Parathyroid adenoma (tissue), 2 donors: ENCODE measurements at regions not wholly inside any gene's neighbourhood (a gene's known extent, or its start where the extent isn't known, plus 50 kb on each side); places are given as distances from the start of the nearest gene placed in this dataset.

Source experiments
- H2AFZ ChIP-seq: fragments of 300-600 bp; sonication (generic); one replicate; pipeline ENCODE4 v1.7.0; 2017; ENCODE audit warnings: antibody characterized with exemption, mild to moderate bottlenecking
- H3K27ac ChIP-seq: fragments of 300-600 bp; sonication (generic); one replicate; pipeline ENCODE4 v1.7.0; 2017
- H3K27me3 ChIP-seq: fragments of 300-600 bp; sonication (generic); one replicate; pipeline ENCODE4 v1.7.0; 2017; ENCODE audit warnings: low read length; ENCODE audit not compliant: control insufficient read depth, insufficient read depth
- H3K36me3 ChIP-seq: fragments of 300-600 bp; sonication (generic); one replicate; pipeline ENCODE4 v1.7.0; 2017; ENCODE audit warnings: low read length; ENCODE audit not compliant: control insufficient read depth, insufficient read depth
- H3K4me1 ChIP-seq: fragments of 300-600 bp; sonication (generic); one replicate; pipeline ENCODE4 v1.7.0; 2017; ENCODE audit warnings: control low read depth
- H3K4me2 ChIP-seq: fragments of 300-600 bp; sonication (generic); one replicate; pipeline ENCODE4 v1.7.0; 2017; ENCODE audit warnings: low read length
- H3K4me3 ChIP-seq: fragments of 300-600 bp; sonication (generic); one replicate; pipeline ENCODE4 v1.7.0; 2017; ENCODE audit warnings: low read depth, low read length
- H3K79me2 ChIP-seq: fragments of 300-600 bp; sonication (generic); one replicate; pipeline ENCODE4 v1.7.0; 2017; ENCODE audit warnings: control low read depth
- H3K9ac ChIP-seq: fragments of 300-600 bp; sonication (generic); one replicate; pipeline ENCODE4 v1.7.0; 2017; ENCODE audit warnings: mild to moderate bottlenecking
- H3K9me3 ChIP-seq: fragments of 300-600 bp; sonication (generic); one replicate; pipeline ENCODE4 v1.7.0; 2017; ENCODE audit warnings: low read length; ENCODE audit not compliant: control insufficient read depth
- TF ChIP-seq, protein P1 (sequence below): fragments of 300-600 bp; sonication (generic); IDR thresholded peaks from one replicate; pipeline ENCODE4 v1.7.0; 2017; ENCODE audit warnings: antibody characterized with exemption, mild to moderate bottlenecking
- donor health status: primary hyperparathyroidism.

DNA sequence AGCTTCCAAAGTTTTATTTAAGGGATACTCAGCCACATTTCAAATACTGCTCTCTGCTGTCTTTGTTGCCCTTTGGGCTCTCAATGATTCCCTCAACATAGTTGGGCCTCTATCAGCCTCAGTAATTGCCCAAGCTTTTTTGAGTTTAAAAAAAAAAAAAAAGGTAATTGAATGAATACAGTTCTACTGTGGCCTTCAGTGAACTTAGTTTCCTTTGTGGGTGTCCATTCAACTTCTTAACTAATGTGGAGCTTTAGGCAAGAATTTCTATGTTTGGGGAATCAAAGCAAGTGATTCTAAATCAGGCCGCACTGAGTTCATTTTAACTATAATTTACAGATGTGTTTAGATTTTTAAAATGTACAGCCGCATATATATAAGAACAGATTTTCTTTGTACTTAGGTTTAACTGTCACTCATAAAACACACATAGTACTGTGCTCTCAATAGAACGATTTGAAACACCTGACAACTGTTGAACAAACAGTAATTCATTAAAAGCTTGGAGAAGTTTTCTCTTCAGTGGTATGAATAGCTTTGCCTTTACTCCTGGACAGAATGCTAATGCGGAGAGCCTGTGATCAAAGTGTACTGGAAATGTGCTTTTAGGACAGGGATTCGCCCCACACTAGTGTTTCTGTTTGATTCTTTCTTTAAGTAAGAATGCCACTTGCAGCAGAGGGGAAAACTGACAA, 844.9 kb upstream of the SEMA6D start:
- H3K9me3 ChIP-seq, result no peaks in the 10 kb centered on the region
- H2AFZ ChIP-seq, result no peak overlapping the region
- TF ChIP-seq, protein P1, sequence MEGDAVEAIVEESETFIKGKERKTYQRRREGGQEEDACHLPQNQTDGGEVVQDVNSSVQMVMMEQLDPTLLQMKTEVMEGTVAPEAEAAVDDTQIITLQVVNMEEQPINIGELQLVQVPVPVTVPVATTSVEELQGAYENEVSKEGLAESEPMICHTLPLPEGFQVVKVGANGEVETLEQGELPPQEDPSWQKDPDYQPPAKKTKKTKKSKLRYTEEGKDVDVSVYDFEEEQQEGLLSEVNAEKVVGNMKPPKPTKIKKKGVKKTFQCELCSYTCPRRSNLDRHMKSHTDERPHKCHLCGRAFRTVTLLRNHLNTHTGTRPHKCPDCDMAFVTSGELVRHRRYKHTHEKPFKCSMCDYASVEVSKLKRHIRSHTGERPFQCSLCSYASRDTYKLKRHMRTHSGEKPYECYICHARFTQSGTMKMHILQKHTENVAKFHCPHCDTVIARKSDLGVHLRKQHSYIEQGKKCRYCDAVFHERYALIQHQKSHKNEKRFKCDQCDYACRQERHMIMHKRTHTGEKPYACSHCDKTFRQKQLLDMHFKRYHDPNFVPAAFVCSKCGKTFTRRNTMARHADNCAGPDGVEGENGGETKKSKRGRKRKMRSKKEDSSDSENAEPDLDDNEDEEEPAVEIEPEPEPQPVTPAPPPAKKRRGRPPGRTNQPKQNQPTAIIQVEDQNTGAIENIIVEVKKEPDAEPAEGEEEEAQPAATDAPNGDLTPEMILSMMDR, result no peak
- no peak overlapping the region for H3K4me2 ChIP-seq
- H3K27ac ChIP-seq, result no peak overlapping the region
- no peaks in the 10 kb centered on the region for H3K27me3 ChIP-seq
- H3K79me2 ChIP-seq, result no peaks in the 10 kb centered on the region
- no peaks in the 10 kb centered on the region for H3K36me3 ChIP-seq
- no peak overlapping the region for H3K9ac ChIP-seq
- no peaks in the 10 kb centered on the region for H3K4me1 ChIP-seq
- no peak overlapping the region for H3K4me3 ChIP-seq

DNA sequence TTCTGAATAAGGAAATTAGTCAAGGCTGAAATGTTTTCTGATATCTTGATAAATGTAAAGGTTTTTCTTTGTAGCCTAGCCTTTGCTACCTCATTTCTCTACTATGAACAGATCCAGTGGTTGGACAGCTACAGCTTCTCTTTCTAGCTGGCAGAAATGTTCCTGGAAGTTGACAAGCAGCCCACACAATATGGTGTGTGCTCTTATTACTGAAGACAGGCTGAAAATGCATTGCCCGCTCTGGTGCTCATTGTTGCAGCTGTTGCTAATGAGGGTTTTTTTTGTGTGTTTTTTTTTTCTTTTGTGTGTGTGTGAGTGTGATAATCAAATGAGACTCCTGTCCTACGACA, 844.3 kb upstream of the SEMA6D start:
- TF ChIP-seq, protein P1, result no peak
- no peak overlapping the region for H3K9ac ChIP-seq
- no peak overlapping the region for H3K4me2 ChIP-seq
- H3K36me3 ChIP-seq, result no peaks in the 10 kb centered on the region
- H3K4me3 ChIP-seq, result no peak overlapping the region
- no peaks in the 10 kb centered on the region for H3K4me1 ChIP-seq
- H3K27ac ChIP-seq, result no peak overlapping the region
- H3K27me3 ChIP-seq, result no peaks in the 10 kb centered on the region
- no peaks in the 10 kb centered on the region for H3K9me3 ChIP-seq
- H3K79me2 ChIP-seq, result no peaks in the 10 kb centered on the region
- H2AFZ ChIP-seq, result no peak overlapping the region

DNA sequence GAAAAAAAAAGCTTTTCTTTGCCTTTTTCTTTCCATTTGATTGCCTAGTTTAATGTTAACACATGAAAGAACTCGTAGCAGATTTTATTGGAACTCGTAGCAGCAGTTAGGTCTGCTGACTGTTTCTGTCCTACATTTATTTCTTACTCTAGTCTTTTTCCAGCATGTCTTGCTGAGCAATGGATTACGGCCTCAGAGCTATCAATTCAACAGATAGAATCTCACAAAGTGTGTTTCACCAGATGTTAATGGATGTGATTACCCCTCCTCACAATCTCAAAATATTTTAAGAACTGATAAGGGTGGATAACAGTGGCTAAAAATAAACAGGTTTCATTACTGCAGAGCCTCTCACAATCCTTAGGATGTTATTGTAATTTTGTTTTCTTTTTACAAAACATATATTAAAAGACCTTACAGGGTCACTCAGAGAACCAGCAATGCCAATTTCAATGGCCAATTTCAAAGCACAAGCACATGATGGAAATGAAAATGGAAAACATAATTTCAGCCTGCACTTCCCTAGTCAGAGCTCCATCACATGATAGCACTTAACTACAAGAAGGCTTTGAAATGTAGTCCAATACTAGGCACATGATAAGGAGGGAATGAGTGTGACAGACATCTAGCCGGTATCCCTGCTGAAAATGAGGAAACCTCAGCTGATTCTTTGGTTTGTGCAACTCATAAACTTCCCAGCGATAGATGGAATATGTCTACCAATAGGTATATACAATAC, 838.1 kb upstream of the SEMA6D start:
- no peak overlapping the region for H2AFZ ChIP-seq
- H3K4me2 ChIP-seq, result no peak overlapping the region
- no peak overlapping the region for H3K4me3 ChIP-seq
- no peaks in the 10 kb centered on the region for H3K79me2 ChIP-seq
- H3K36me3 ChIP-seq, result peaks cover 3% of the 10 kb centered on the region
- H3K9me3 ChIP-seq, result no peaks in the 10 kb centered on the region
- H3K4me1 ChIP-seq, result no peaks in the 10 kb centered on the region
- no peak overlapping the region for H3K27ac ChIP-seq
- no peak overlapping the region for H3K9ac ChIP-seq
- no peaks in the 10 kb centered on the region for H3K27me3 ChIP-seq
- TF ChIP-seq, protein P1, result no peak

DNA sequence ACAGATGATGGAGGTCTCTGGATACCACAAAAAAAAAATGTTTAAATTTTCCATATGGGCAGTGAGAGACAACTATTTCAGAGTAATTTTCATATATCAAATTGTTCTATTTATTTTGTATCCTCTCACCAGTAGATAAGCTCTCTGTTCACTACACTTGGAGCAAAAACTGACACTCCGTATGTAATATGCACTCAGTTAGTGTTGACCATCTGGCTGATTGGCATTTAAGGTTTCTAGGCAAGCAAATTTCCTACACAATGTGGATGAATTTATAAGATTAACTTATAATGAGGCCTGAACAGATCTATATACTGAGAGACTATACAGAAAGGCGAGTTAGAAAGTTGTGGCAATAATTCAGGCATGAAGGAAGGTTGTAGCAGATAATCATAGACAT, 836.5 kb upstream of the SEMA6D start:
- H3K79me2 ChIP-seq, result no peaks in the 10 kb centered on the region
- no peak overlapping the region for H3K27ac ChIP-seq
- peaks cover 3% of the 10 kb centered on the region for H3K36me3 ChIP-seq
- no peak overlapping the region for H2AFZ ChIP-seq
- no peak overlapping the region for H3K4me2 ChIP-seq
- TF ChIP-seq, protein P1, result no peak
- no peaks in the 10 kb centered on the region for H3K9me3 ChIP-seq
- no peaks in the 10 kb centered on the region for H3K27me3 ChIP-seq
- no peak overlapping the region for H3K4me3 ChIP-seq
- no peak overlapping the region for H3K9ac ChIP-seq
- H3K4me1 ChIP-seq, result no peaks in the 10 kb centered on the region
